ENCODE measurements at regions not wholly inside any gene's neighbourhood (a gene's known extent, or its start where the extent isn't known, plus 50 kb on each side); places are given as distances from the start of the nearest gene placed in this dataset.

DNA sequence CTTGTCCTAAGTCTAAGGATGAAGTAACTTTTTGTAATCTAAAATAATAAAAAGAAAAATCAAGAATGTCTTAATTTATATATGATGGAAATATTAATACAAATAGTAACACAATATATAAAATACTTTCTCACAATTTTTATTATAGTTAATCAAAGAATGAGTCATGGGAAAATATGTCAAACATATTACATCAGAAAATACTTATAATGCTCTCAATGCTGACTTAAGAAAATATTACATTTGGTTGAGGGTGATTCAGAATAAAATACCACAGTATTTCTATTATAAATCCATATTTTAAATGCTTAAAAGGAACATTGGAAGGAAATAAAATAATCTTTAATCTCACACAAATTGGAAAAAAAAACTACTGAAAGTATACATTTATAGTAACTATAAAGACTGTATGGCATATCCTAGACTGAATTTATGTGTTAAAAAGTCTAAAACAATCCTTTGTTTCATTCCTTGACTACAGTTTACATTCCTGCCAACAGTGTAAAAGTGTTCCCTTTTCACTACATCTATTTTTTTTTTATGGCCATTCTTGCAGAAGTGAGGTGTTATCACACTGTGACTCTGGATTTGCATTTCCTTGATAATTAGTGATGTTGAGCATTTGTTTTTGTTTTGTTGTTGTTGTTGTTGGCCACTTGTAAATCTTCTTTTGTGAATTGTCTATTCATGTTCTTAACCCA, 1573.5 kb upstream of the ACVR2A start:
- no peak overlapping the region for H3K4me3 ChIP-seq
- DNase-seq (ENCODE audit: low spot score) (no peak), ATAC-seq (no peak)
- H3K9me3 Mint-ChIP-seq = no peaks in the 10 kb centered on the region
- H2AFZ ChIP-seq = no peak overlapping the region
- H3K36me3 ChIP-seq (ENCODE audit: insufficient read depth) = no peaks in the 10 kb centered on the region
- no peaks in the 10 kb centered on the region for H3K4me1 ChIP-seq (ENCODE audit: insufficient read depth)
- no peak overlapping the region for H3K4me3 Mint-ChIP-seq
- H3K27me3 ChIP-seq (ENCODE audit: insufficient read depth) = no peaks in the 10 kb centered on the region
- H3K36me3 Mint-ChIP-seq (ENCODE audit: low read depth) = no peaks in the 10 kb centered on the region
- no peaks in the 10 kb centered on the region for H3K9me2 ChIP-seq (ENCODE audit: insufficient read depth)
- peaks cover 6% of the 10 kb centered on the region; the same call in 2 of the 3 replicates for H3K4me1 Mint-ChIP-seq
- no peak overlapping the region for H3K4me2 ChIP-seq
- no peak overlapping the region for H3K27ac ChIP-seq (ENCODE audit: low read depth)
- TF ChIP-seq CREB1 (CRISPR knock-in tag; IDR thresholded peaks at IDR 0.05; ENCODE audit: low read depth) (no peak), NANOG (IDR thresholded peaks at IDR 0.05; ENCODE audit: borderline replicate concordance) (no peak), POLR2AphosphoS5 (IDR thresholded peaks at IDR 0.05; ENCODE audit: low read depth) (no peak)
- TF ChIP-seq, protein P1, sequence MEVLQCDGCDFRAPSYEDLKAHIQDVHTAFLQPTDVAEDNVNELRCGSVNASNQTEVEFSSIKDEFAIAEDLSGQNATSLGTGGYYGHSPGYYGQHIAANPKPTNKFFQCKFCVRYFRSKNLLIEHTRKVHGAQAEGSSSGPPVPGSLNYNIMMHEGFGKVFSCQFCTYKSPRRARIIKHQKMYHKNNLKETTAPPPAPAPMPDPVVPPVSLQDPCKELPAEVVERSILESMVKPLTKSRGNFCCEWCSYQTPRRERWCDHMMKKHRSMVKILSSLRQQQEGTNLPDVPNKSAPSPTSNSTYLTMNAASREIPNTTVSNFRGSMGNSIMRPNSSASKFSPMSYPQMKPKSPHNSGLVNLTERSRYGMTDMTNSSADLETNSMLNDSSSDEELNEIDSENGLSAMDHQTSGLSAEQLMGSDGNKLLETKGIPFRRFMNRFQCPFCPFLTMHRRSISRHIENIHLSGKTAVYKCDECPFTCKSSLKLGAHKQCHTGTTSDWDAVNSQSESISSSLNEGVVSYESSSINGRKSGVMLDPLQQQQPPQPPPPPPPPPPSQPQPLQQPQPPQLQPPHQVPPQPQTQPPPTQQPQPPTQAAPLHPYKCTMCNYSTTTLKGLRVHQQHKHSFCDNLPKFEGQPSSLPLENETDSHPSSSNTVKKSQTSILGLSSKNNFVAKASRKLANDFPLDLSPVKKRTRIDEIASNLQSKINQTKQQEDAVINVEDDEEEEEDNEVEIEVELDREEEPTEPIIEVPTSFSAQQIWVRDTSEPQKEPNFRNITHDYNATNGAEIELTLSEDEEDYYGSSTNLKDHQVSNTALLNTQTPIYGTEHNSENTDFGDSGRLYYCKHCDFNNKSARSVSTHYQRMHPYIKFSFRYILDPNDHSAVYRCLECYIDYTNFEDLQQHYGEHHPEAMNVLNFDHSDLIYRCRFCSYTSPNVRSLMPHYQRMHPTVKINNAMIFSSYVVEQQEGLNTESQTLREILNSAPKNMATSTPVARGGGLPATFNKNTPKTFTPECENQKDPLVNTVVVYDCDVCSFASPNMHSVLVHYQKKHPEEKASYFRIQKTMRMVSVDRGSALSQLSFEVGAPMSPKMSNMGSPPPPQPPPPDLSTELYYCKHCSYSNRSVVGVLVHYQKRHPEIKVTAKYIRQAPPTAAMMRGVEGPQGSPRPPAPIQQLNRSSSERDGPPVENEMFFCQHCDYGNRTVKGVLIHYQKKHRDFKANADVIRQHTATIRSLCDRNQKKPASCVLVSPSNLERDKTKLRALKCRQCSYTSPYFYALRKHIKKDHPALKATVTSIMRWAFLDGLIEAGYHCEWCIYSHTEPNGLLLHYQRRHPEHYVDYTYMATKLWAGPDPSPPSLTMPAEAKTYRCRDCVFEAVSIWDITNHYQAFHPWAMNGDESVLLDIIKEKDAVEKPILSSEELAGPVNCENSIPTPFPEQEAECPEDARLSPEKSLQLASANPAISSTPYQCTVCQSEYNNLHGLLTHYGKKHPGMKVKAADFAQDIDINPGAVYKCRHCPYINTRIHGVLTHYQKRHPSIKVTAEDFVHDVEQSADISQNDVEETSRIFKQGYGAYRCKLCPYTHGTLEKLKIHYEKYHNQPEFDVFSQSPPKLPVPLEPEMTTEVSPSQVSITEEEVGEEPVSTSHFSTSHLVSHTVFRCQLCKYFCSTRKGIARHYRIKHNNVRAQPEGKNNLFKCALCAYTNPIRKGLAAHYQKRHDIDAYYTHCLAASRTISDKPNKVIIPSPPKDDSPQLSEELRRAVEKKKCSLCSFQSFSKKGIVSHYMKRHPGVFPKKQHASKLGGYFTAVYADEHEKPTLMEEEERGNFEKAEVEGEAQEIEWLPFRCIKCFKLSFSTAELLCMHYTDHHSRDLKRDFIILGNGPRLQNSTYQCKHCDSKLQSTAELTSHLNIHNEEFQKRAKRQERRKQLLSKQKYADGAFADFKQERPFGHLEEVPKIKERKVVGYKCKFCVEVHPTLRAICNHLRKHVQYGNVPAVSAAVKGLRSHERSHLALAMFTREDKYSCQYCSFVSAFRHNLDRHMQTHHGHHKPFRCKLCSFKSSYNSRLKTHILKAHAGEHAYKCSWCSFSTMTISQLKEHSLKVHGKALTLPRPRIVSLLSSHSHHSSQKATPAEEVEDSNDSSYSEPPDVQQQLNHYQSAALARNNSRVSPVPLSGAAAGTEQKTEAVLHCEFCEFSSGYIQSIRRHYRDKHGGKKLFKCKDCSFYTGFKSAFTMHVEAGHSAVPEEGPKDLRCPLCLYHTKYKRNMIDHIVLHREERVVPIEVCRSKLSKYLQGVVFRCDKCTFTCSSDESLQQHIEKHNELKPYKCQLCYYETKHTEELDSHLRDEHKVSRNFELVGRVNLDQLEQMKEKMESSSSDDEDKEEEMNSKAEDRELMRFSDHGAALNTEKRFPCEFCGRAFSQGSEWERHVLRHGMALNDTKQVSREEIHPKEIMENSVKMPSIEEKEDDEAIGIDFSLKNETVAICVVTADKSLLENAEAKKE (CRISPR knock-in tag; IDR thresholded peaks at IDR 0.05) = no peak
- TF ChIP-seq, protein P2, sequence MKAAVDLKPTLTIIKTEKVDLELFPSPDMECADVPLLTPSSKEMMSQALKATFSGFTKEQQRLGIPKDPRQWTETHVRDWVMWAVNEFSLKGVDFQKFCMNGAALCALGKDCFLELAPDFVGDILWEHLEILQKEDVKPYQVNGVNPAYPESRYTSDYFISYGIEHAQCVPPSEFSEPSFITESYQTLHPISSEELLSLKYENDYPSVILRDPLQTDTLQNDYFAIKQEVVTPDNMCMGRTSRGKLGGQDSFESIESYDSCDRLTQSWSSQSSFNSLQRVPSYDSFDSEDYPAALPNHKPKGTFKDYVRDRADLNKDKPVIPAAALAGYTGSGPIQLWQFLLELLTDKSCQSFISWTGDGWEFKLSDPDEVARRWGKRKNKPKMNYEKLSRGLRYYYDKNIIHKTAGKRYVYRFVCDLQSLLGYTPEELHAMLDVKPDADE (IDR thresholded peaks at IDR 0.05) = no peak
- H4K20me1 ChIP-seq (replicated peaks; ENCODE audit: insufficient read depth) = no peaks in the 10 kb centered on the region
- peak overlapping the region; percentile 54; the same call in 1 of the 2 replicates for H3K27ac Mint-ChIP-seq
- no peaks in the 10 kb centered on the region for H3K79me2 ChIP-seq (replicated peaks; ENCODE audit: insufficient read depth)
- no peaks in the 10 kb centered on the region for H3K27me3 Mint-ChIP-seq (ENCODE audit: insufficient read depth, low read depth, poor library complexity)
- no peaks in the 10 kb centered on the region for H3F3A ChIP-seq (replicated peaks; ENCODE audit: low read depth)

Measured in GM23338 (cell line).